Thyroid gland (tissue), 4 donors: ENCODE measurements at regions not wholly inside any gene's neighbourhood (a gene's known extent, or its start where the extent isn't known, plus 50 kb on each side); places are given as distances from the start of the nearest gene placed in this dataset.

ENCODE experiments used
- CTCF ChIP-seq, 6 experiments: fragments of 200-600 bp in 3 of 6; fragments of 450-650 bp in 3 of 6; sonication (generic) in 3 of 6; IDR thresholded peaks; one replicate each; pipeline ENCODE4 v1.5.1; 2016 to 2019; ENCODE audit warnings: antibody characterized with exemption in 6 of 6, mild to moderate bottlenecking in 2 of 6, inconsistent platforms in 1 of 6, moderate library complexity in 1 of 6
- POLR2A ChIP-seq, 2 donors: fragments of 450-650 bp; IDR thresholded peaks; one replicate each; pipeline ENCODE4 v1.6.1; 2017; ENCODE audit warnings: antibody characterized with exemption in 2 of 2, mild to moderate bottlenecking in 2 of 2, moderate library complexity in 1 of 2

- no peak for TF ChIP-seq POLR2A (IDR thresholded peaks at IDR 0.05)
- TF ChIP-seq CTCF (IDR thresholded peaks at IDR 0.05), result no peak
These were observed 157.4 kb downstream of the SUCLG1 start for GRCh38 chr2:84301717-84302116.
